Activated CD8-positive, alpha-beta memory T cell treated with anti-CD3 and anti-CD28 coated beads, Interleukin-2, amount 10 ng/mL, durations not matched to agents 7 days and 5 days (primary cell): ENCODE measurements at regions not wholly inside any gene's neighbourhood (a gene's known extent, or its start where the extent isn't known, plus 50 kb on each side); places are given as distances from the start of the nearest gene placed in this dataset.

Source experiments
- ATAC-seq: fragments of 150-1000 bp; cut with Tn5 transposase; one replicate; pipeline ENCODE4 v1.10.0; 2021; ENCODE audit warnings: moderate library complexity
- CTCF ChIA-PET: fragments of 350-600 bp; sonication (Branson Sonifier 250); formaldehyde crosslinking; loops from one replicate; lab custom pipeline; 2021; ENCODE audit warnings: antibody characterized with exemption; lab: Charles Lee
- DNase-seq: peaks from one replicate; pipeline ENCODE4 v3.0.0-alpha.2; 2020
- H3K27ac Mint-ChIP-seq: one replicate; pipeline ENCODE4 v1.8.0; 2021; ENCODE audit warnings: mild to moderate bottlenecking, mixed read lengths
- H3K27me3 Mint-ChIP-seq: one replicate; pipeline ENCODE4 v1.8.0; 2021; ENCODE audit warnings: mixed read lengths
- H3K36me3 Mint-ChIP-seq: one replicate; pipeline ENCODE4 v1.8.0; 2021; ENCODE audit warnings: mild to moderate bottlenecking, mixed read lengths
- H3K4me1 Mint-ChIP-seq: one replicate; pipeline ENCODE4 v1.8.0; 2021; ENCODE audit warnings: mixed read lengths
- H3K4me3 Mint-ChIP-seq: one replicate; pipeline ENCODE4 v1.8.0; 2021; ENCODE audit warnings: mild to moderate bottlenecking, moderate library complexity, mixed read lengths
- H3K9me3 Mint-ChIP-seq: one replicate; pipeline ENCODE4 v1.8.0; 2022; ENCODE audit warnings: low read depth, mixed read lengths

DNA sequence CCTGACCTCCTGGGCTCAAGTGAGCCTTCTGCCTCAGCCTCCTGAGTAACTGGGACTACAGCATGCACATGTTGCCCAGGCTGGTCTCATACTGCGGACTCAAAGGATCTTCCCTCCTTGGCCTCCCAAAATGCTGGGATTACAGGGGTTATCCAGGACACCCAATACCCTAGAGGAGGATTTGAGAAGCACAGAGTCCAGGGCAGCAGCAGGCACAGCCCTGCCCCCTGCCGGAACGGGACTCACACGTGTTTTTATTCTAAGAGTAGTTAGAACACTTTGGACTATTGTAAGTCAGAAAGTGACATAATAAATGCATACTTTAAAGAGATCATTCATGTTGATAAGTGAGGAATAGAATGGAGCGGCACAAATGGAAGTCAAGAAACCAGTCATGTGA is 80.2 kb downstream of the C6orf118 start:
- H3K9me3 Mint-ChIP-seq, result peaks cover 15% of the 10 kb centered on the region
- no peaks in the 10 kb centered on the region for H3K4me1 Mint-ChIP-seq
- H3K4me3 Mint-ChIP-seq, result no peak overlapping the region
- ATAC-seq, result no peak
- H3K36me3 Mint-ChIP-seq, result no peaks in the 10 kb centered on the region
- no peaks in the 10 kb centered on the region for H3K27me3 Mint-ChIP-seq
- CTCF ChIA-PET, result no interaction called here
- H3K27ac Mint-ChIP-seq, result no peak overlapping the region
- no peak for DNase-seq

DNA sequence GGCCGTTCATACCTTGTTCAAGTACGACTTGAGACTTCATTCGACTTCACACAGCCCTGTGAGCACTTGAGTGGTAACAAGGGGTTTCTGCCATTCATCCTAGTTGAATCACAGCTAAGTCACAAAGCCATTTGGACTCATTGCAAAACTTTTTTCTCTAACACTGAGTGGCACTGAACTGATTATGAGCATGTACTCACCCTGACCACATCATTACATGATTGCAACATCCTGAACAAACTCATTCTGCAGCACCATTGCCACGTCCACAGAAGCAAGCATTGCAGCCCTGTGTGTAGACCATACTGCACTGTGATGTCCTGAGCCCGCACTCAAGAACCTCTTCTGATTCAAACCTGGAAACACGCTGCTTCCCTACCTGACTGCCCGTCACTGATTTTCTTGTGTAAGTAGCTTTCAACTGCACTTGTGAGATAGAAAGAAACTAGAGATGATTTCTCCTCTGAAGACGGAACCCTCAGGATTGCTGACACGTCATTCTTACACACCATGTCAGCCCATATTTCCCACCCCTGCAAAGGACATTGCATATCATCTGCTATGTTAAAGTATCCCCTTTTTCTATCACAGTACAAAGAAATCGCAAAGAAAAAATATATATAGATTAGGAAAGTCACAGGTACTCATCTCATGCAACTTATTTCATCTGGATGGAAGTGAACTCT is 81.6 kb downstream of the C6orf118 start:
- no peaks in the 10 kb centered on the region for H3K27me3 Mint-ChIP-seq
- DNase-seq (no peak), ATAC-seq (no peak)
- H3K4me3 Mint-ChIP-seq, result no peak overlapping the region
- H3K36me3 Mint-ChIP-seq, result no peaks in the 10 kb centered on the region
- H3K9me3 Mint-ChIP-seq, result peaks cover 20% of the 10 kb centered on the region
- no peak overlapping the region for H3K27ac Mint-ChIP-seq
- no peaks in the 10 kb centered on the region for H3K4me1 Mint-ChIP-seq
- CTCF ChIA-PET, result no interaction called here

DNA sequence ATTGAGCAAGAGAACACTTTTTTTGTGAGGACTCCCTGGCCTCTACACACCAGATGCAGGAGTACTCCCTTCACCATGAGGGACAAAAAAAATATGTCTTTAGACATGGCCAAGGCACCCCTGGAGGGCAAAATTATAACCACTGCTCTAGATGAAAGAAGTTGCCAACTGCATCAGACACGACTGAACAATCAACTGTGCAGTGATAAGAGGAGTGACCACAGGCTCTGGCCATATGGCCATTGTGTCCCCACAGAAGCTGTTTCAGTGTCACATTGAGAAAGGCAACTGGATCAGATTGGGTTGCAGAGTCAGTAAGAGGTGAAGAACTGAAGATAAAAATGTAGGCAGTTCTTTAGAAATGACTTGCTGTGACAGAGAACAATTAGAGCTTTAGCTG is 85.7 kb downstream of the C6orf118 start:
- Mint-ChIP-seq H3K36me3 (no peaks in the 10 kb centered on the region), H3K27me3 (no peaks in the 10 kb centered on the region), H3K9me3 (peaks cover 15% of the 10 kb centered on the region), H3K4me3 (no peak overlapping the region), H3K4me1 (no peaks in the 10 kb centered on the region), H3K27ac (no peak overlapping the region)
- CTCF ChIA-PET, result no interaction called here
- DNase-seq (no peak), ATAC-seq (no peak)

- Mint-ChIP-seq H3K4me1 (no peaks in the 10 kb centered on the region), H3K4me3 (no peak overlapping the region), H3K36me3 (no peaks in the 10 kb centered on the region), H3K27me3 (no peaks in the 10 kb centered on the region), H3K9me3 (peaks cover 18% of the 10 kb centered on the region), H3K27ac (no peak overlapping the region)
- DNase-seq (no peak), ATAC-seq (no peak)
- CTCF ChIA-PET, result no interaction called here
These were observed 86.3 kb downstream of the C6orf118 start for GRCh38 chr6:165223101-165223500.

DNA sequence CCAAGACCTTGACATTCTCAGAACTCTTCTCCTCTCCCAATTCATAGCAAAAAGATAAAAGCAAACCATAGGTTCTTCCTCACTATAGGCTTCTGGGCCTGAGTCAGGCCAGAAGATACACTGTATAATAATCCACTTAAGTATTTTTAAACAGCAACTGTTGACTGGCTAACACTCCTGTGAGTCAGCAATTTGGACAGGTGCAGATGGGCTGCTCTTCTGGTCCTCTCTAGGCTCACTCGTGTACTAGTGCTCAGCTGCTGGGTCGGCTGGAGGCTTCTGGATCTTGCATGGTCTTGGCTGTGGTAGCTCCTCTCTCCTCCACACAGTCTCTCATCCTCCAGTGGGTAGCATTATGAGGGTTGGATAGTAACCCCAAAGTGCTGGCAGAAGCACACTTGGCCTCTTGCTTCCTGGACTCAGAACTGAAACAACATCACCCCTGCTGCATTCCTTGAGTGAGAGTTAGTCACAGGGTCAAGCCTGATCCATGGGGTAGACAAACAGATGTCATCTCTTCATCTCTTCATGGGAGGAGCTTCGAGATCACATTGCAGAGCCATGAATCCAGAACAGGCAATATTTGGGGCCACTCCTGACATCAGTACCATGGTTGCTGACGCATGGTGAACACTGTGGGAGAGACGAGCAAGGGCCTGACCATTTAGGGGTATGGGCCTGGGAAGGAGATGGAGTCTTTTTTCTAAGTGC is 86.9 kb downstream of the C6orf118 start:
- CTCF ChIA-PET, result no interaction called here
- no peak overlapping the region for H3K27ac Mint-ChIP-seq
- H3K9me3 Mint-ChIP-seq, result peaks cover 16% of the 10 kb centered on the region
- no peak overlapping the region for H3K4me3 Mint-ChIP-seq
- no peaks in the 10 kb centered on the region for H3K36me3 Mint-ChIP-seq
- no peaks in the 10 kb centered on the region for H3K4me1 Mint-ChIP-seq
- DNase-seq, result no peak
- no peaks in the 10 kb centered on the region for H3K27me3 Mint-ChIP-seq
- ATAC-seq, result no peak

GRCh38 chr6:165220045-165220444 is 89.4 kb downstream of the C6orf118 start:
- CTCF ChIA-PET, result no interaction called here
- ATAC-seq, result no peak
- Mint-ChIP-seq H3K36me3 (no peaks in the 10 kb centered on the region), H3K9me3 (peaks cover 10% of the 10 kb centered on the region), H3K4me1 (no peaks in the 10 kb centered on the region), H3K4me3 (no peak overlapping the region), H3K27ac (no peak overlapping the region), H3K27me3 (no peaks in the 10 kb centered on the region)
- no peak for DNase-seq

DNA sequence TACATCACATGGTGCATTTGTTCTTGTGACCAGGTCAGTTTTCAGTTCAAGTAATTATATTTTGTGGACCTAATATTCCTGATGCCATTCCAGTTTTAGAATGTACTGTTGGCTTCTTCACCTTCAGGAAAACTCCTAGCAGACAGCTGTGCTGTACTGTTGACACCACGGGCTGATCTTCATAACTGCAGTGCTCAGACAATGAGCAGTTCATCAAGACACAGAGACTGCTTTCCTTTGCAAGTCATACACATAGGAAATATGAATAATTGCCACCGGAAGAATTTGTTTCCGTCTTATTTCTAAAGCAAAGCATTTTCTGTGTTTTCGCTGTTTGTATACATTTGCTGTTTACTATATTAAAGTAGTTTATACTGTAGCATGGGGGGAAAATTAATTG is 89.8 kb downstream of the C6orf118 start:
- CTCF ChIA-PET, result no interaction called here
- DNase-seq (no peak), ATAC-seq (no peak)
- H3K27me3 Mint-ChIP-seq, result no peaks in the 10 kb centered on the region
- H3K4me3 Mint-ChIP-seq, result no peak overlapping the region
- no peaks in the 10 kb centered on the region for H3K4me1 Mint-ChIP-seq
- no peak overlapping the region for H3K27ac Mint-ChIP-seq
- no peaks in the 10 kb centered on the region for H3K36me3 Mint-ChIP-seq
- peaks cover 10% of the 10 kb centered on the region for H3K9me3 Mint-ChIP-seq

DNA sequence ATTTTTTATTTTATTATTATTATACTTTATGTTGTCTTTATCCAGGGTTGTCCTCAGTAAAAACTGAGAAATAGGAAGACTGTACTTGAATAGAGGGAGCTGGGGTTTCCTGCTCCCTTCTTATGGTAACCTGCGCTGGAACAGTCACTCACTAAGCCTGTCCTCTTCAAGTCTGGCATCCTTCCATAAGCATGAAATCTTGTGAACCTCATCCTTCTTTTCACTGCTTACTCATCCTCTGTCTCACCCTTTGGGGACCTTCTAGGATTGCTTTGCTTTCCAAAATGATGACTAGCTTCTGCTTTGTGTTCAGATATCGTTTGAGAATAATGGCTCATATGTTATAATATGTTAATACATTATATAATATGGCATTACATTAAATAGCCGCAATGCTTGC is 90.6 kb downstream of the C6orf118 start:
- DNase-seq, result no peak
- Mint-ChIP-seq H3K36me3 (no peaks in the 10 kb centered on the region), H3K27ac (no peak overlapping the region), H3K9me3 (peaks cover 10% of the 10 kb centered on the region), H3K4me3 (no peak overlapping the region), H3K4me1 (no peaks in the 10 kb centered on the region), H3K27me3 (no peaks in the 10 kb centered on the region)
- ATAC-seq, result no peak
- CTCF ChIA-PET, result no interaction called here

DNA sequence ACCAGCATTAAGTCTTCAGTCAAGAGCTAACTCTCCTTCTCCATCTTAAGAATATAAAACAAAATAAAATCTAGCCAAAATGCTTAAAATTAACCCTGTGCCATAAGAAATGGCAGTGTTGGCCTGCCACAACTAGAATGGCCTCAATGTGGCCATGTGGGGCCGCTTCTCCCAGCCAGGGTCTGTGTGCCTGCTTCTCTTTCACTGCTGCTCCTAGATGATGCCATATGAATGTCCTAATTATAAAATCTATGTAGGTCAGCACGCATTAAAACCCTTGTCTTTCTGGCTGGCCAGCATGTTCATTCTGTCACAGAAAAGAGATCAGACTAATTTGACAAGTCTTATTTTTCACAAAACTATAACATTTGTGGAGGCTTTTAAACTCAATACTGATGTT is 102.6 kb downstream of the C6orf118 start:
- H3K4me1 Mint-ChIP-seq, result no peaks in the 10 kb centered on the region
- DNase-seq (no peak), ATAC-seq (no peak)
- CTCF ChIA-PET, result no interaction called here
- H3K9me3 Mint-ChIP-seq, result peaks cover 6% of the 10 kb centered on the region
- H3K36me3 Mint-ChIP-seq, result no peaks in the 10 kb centered on the region
- no peak overlapping the region for H3K4me3 Mint-ChIP-seq
- no peaks in the 10 kb centered on the region for H3K27me3 Mint-ChIP-seq
- H3K27ac Mint-ChIP-seq, result no peak overlapping the region

- Mint-ChIP-seq H3K9me3 (peaks cover 6% of the 10 kb centered on the region), H3K4me1 (no peaks in the 10 kb centered on the region), H3K4me3 (no peak overlapping the region), H3K27me3 (no peaks in the 10 kb centered on the region), H3K36me3 (no peaks in the 10 kb centered on the region), H3K27ac (no peak overlapping the region)
- ATAC-seq, result no peak
- no peak for DNase-seq
- CTCF ChIA-PET, result no interaction called here
These were observed 103.8 kb downstream of the C6orf118 start for GRCh38 chr6:165205632-165206031.

- CTCF ChIA-PET, result no interaction called here
- ATAC-seq (no peak), DNase-seq (no peak)
- H3K36me3 Mint-ChIP-seq, result no peaks in the 10 kb centered on the region
- H3K9me3 Mint-ChIP-seq, result peaks cover 6% of the 10 kb centered on the region
- H3K4me1 Mint-ChIP-seq, result no peaks in the 10 kb centered on the region
- H3K27ac Mint-ChIP-seq, result no peak overlapping the region
- no peaks in the 10 kb centered on the region for H3K27me3 Mint-ChIP-seq
- no peak overlapping the region for H3K4me3 Mint-ChIP-seq
These were observed 104.4 kb downstream of the C6orf118 start for GRCh38 chr6:165204807-165205545.

DNA sequence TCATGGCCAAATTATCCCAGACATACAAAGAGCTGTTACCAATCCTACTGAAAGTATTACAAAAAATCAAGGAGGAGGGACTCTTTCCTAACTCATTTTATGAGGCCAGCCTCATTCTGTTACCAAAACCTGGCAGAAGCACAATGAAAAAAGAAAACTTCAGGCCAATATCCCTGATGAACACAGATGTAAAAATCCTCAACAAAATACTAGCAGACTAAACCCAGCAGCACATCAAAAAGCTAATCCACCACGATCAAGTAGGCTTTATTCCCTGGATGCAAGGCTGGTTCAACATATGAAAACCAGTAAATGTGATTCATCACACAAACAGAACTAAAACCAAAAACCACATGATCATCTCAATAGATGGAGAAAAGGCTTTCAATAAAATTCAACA is 109.2 kb downstream of the C6orf118 start:
- Mint-ChIP-seq H3K27me3 (no peaks in the 10 kb centered on the region), H3K36me3 (no peaks in the 10 kb centered on the region), H3K4me1 (no peaks in the 10 kb centered on the region), H3K4me3 (no peak overlapping the region), H3K9me3 (peaks cover 6% of the 10 kb centered on the region), H3K27ac (no peak overlapping the region)
- DNase-seq, result no peak
- no peak for ATAC-seq
- CTCF ChIA-PET, result no interaction called here

DNA sequence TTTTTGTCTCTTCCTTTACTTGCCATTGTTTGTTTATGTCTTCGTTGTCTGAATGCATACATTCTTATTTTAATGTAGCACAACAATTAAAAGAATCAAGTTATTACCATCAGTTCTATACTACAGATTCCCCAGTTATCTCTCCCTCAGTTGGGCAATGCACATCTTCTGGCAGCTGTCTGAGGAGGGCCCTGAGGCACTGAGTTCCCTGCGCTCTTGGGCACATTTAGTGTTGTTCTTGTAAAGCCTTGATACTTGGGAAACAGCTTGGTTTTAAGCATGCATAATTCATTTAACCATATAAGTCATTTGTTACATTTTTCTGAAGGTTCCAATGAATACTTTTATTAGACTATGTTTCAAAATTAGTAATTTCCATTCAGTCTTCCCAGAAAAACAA is 117.9 kb downstream of the C6orf118 start:
- ATAC-seq (no peak), DNase-seq (no peak)
- H3K9me3 Mint-ChIP-seq, result peaks cover 2% of the 10 kb centered on the region
- H3K27ac Mint-ChIP-seq, result no peak overlapping the region
- H3K36me3 Mint-ChIP-seq, result no peaks in the 10 kb centered on the region
- no peaks in the 10 kb centered on the region for H3K4me1 Mint-ChIP-seq
- H3K27me3 Mint-ChIP-seq, result no peaks in the 10 kb centered on the region
- no peak overlapping the region for H3K4me3 Mint-ChIP-seq
- CTCF ChIA-PET, result no interaction called here
